H9 (cell line): ENCODE measurements at regions not wholly inside any gene's neighbourhood (a gene's known extent, or its start where the extent isn't known, plus 50 kb on each side); places are given as distances from the start of the nearest gene placed in this dataset.

ENCODE experiments used
- DNase-seq: peaks from one replicate; pipeline ENCODE4 v3.0.0-alpha.2; 2017
- H2AFZ ChIP-seq: one replicate; pipeline ENCODE4 v1.6.1; 2013; ENCODE audit warnings: mild to moderate bottlenecking, low read length, control low read depth, moderate library complexity
- H2AK5ac ChIP-seq: 2 replicates; pipeline ENCODE4 v1.6.1; 2013; ENCODE audit warnings: low read length, control low read depth, mixed read lengths; ENCODE audit not compliant: insufficient read length
- H2BK120ac ChIP-seq: one replicate; pipeline ENCODE4 v1.6.1; 2013; ENCODE audit warnings: low read depth, mild to moderate bottlenecking, low read length, control low read depth, inconsistent platforms; ENCODE audit not compliant: poor library complexity, severe bottlenecking
- H2BK12ac ChIP-seq: 2 replicates; pipeline ENCODE4 v1.6.1; 2013; ENCODE audit warnings: low read length, control low read depth, mixed read lengths, low read depth; ENCODE audit not compliant: insufficient read length
- H2BK15ac ChIP-seq: 2 replicates; pipeline ENCODE4 v1.6.1; 2013; ENCODE audit warnings: low read depth, low read length, control low read depth
- H2BK20ac ChIP-seq: one replicate; pipeline ENCODE4 v1.6.1; 2013; ENCODE audit warnings: low read depth, mild to moderate bottlenecking, low read length, control low read depth, inconsistent platforms; ENCODE audit not compliant: poor library complexity, severe bottlenecking
- H2BK5ac ChIP-seq: 2 replicates; pipeline ENCODE4 v1.6.1; 2013; ENCODE audit warnings: low read length, control low read depth, mixed read lengths; ENCODE audit not compliant: insufficient read length
- H3K14ac ChIP-seq: 2 replicates; pipeline ENCODE4 v1.6.1; 2013; ENCODE audit warnings: low read length, control low read depth; ENCODE audit not compliant: insufficient read depth
- H3K18ac ChIP-seq: 2 replicates; pipeline ENCODE4 v1.6.1; 2013; ENCODE audit warnings: low read depth, mild to moderate bottlenecking, mixed read lengths, low read length, control low read depth; ENCODE audit not compliant: insufficient read length
- H3K23ac ChIP-seq: 2 replicates; pipeline ENCODE4 v1.6.1; 2013; ENCODE audit warnings: low read length, control low read depth, mixed read lengths, low read depth; ENCODE audit not compliant: insufficient read length
- H3K23me2 ChIP-seq: 2 replicates; pipeline ENCODE4 v1.6.1; 2013; ENCODE audit warnings: low read depth, mild to moderate bottlenecking, mixed read lengths, low read length, control low read depth; ENCODE audit not compliant: insufficient read length, poor library complexity, severe bottlenecking
- H3K27ac ChIP-seq: 2 replicates; pipeline ENCODE4 v1.5.1; 2013; ENCODE audit warnings: low read length, control low read depth, mixed read lengths, low read depth; ENCODE audit not compliant: insufficient read length
- H3K27me3 ChIP-seq: 2 replicates; pipeline ENCODE4 v1.6.1; 2013; ENCODE audit warnings: low read length, control low read depth, inconsistent platforms; ENCODE audit not compliant: insufficient read depth
- H3K4ac ChIP-seq: 2 replicates; pipeline ENCODE4 v1.6.1; 2013; ENCODE audit warnings: low read depth, mild to moderate bottlenecking, control low read depth, inconsistent platforms, low read length, moderate library complexity
- H3K4me1 ChIP-seq: 2 replicates; pipeline ENCODE4 v1.6.1; 2013; ENCODE audit warnings: low read length, control low read depth, inconsistent platforms; ENCODE audit not compliant: insufficient read depth
- H3K4me2 ChIP-seq: 2 replicates; pipeline ENCODE4 v1.6.1; 2013; ENCODE audit warnings: low read length, control low read depth, mixed read lengths; ENCODE audit not compliant: insufficient read length, insufficient read depth
- H3K56ac ChIP-seq: 2 replicates; pipeline ENCODE4 v1.6.1; 2013; ENCODE audit warnings: low read depth, mild to moderate bottlenecking, mixed read lengths, low read length, control low read depth; ENCODE audit not compliant: insufficient read length
- H3K79me1 ChIP-seq: 2 replicates; pipeline ENCODE4 v1.6.1; 2013; ENCODE audit warnings: low read depth, mild to moderate bottlenecking, moderate library complexity, low read length, control low read depth, inconsistent platforms; ENCODE audit not compliant: insufficient read depth, poor library complexity, severe bottlenecking
- H3K79me2 ChIP-seq: 2 replicates; pipeline ENCODE4 v1.6.1; 2013; ENCODE audit warnings: low read length, control low read depth, inconsistent platforms; ENCODE audit not compliant: insufficient read depth
- H3K9ac ChIP-seq: 2 replicates; pipeline ENCODE4 v1.6.1; 2013; ENCODE audit warnings: low read length, control low read depth, mixed read lengths; ENCODE audit not compliant: insufficient read length; ENCODE audit errors: extremely low read depth
- H3K9me3 ChIP-seq: one replicate; pipeline ENCODE4 v1.6.1; 2013; ENCODE audit warnings: low read depth, low read length, inconsistent platforms; ENCODE audit not compliant: control insufficient read depth
- H3T11ph ChIP-seq: one replicate; pipeline ENCODE4 v1.6.1; 2013; ENCODE audit warnings: mild to moderate bottlenecking, low read length, control low read depth, inconsistent platforms
- H4K20me1 ChIP-seq: one replicate; pipeline ENCODE4 v1.6.1; 2013; ENCODE audit not compliant: control insufficient read depth, insufficient read length, insufficient read depth
- H4K5ac ChIP-seq: 2 replicates; pipeline ENCODE4 v1.6.1; 2013; ENCODE audit warnings: low read depth, mild to moderate bottlenecking, mixed read lengths, low read length, control low read depth; ENCODE audit not compliant: insufficient read length
- H4K8ac ChIP-seq: replicated peaks from 2 replicates; pipeline ENCODE4 v1.6.1; 2013; ENCODE audit warnings: low read length, control low read depth, mixed read lengths, low read depth; ENCODE audit not compliant: insufficient read length
- H4K91ac ChIP-seq: 2 replicates; pipeline ENCODE4 v1.6.1; 2013; ENCODE audit warnings: low read depth, mild to moderate bottlenecking, moderate library complexity, mixed read lengths, low read length, control low read depth; ENCODE audit not compliant: insufficient read length
- H3K27ac Mint-ChIP-seq, 3 experiments: 2 replicates in 2 of 3; 3 replicates in 1 of 3; pipeline ENCODE4 v1.8.0; 2020 to 2021; ENCODE audit warnings: mixed read lengths in 3 of 3, mild to moderate bottlenecking in 1 of 3, moderate library complexity in 1 of 3
- H3K27me3 Mint-ChIP-seq: 2 replicates; pipeline ENCODE4 v1.8.0; 2021; ENCODE audit warnings: low read depth, mild to moderate bottlenecking, moderate library complexity, mixed read lengths
- H3K36me3 Mint-ChIP-seq, 3 experiments: 2 replicates in 2 of 3; 3 replicates in 1 of 3; pipeline ENCODE4 v1.8.0; 2020 to 2021; ENCODE audit warnings: low read depth in 3 of 3, mixed read lengths in 3 of 3; ENCODE audit not compliant: insufficient read depth in 1 of 3
- H3K4me1 Mint-ChIP-seq, 2 experiments: 2 replicates each; pipeline ENCODE4 v1.8.0; 2020; ENCODE audit warnings: mixed read lengths in 2 of 2
- H3K4me3 Mint-ChIP-seq, 2 experiments: 2 replicates in 1 of 2; 3 replicates in 1 of 2; pipeline ENCODE4 v1.8.0; 2020 to 2021; ENCODE audit warnings: mild to moderate bottlenecking in 2 of 2, mixed read lengths in 2 of 2, moderate library complexity in 1 of 2
- H3K9me3 Mint-ChIP-seq, 2 experiments: 2 replicates in 1 of 2; 3 replicates in 1 of 2; pipeline ENCODE4 v1.8.0; 2020; ENCODE audit warnings: mild to moderate bottlenecking in 2 of 2, mixed read lengths in 2 of 2, moderate library complexity in 1 of 2
- WGBS: extraction: QIAGEN DNeasy Blood & Tissue Kit; methylation state at CpG from one replicate; pipeline ENCODE4 v1.1.7; 2013; ENCODE audit warnings: missing lambda C conversion rate, low lambda C conversion rate, mixed read lengths; ENCODE audit not compliant: insufficient read length; ENCODE audit errors: extremely low coverage; 5-methylcytosine and 5-hydroxymethylcytosine counted together
- TF ChIP-seq, protein P1 (sequence below): fragments of 200-600 bp; sonication (generic); conservative IDR thresholded peaks from 3 replicates; pipeline ENCODE4 v1.8.0; 2021; ENCODE audit warnings: antibody characterized with exemption, mild to moderate bottlenecking

DNA sequence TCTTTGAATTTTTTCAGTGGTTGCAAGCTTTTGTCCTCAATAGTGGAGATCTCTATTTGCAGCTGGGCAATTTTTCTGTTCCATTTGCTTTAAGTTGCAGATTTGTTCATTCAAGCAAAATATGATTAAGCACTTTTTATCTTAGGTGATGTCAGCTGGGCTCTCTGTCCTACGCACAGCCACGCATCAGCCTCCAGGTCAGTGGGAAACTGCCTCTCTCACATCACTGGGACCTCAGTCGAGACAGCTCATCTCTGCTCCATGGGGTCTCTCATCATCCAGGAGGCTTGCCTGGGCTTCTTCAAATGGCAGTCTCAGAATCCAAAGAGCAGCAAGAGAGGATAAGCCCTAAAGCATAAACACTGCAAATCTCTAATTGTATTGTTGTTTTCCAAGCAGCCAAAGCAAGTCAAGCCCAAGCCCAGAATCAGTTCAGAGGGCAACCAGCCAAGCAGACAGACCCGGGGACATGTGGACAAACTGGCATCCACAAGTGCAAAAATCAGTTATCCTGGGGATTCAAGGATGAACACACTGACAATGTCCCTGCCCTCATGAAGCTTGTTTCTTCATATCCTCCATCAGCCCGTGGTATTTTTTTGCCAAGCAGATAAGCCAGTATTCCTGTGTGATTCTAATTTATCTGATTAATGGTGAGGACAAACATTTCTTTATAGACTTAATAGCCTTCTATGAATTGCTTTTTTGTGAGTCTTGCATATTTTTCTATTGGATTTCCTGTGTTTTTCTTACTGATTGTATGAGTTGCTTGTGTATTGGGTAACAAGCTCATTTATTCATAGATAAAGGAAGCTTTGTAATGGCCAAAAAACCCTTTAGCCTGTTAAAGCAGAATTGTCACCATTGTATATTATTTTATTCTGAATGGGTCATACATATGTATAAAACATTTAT is 262.5 kb downstream of the GXYLT1 start:
- no peak overlapping the region for H4K8ac ChIP-seq
- H3T11ph ChIP-seq = no peak overlapping the region
- H3K27ac ChIP-seq = no peak overlapping the region
- H3K9ac ChIP-seq = no peak overlapping the region
- H2BK5ac ChIP-seq = no peak overlapping the region
- no peaks in the 10 kb centered on the region for H4K20me1 ChIP-seq
- H3K36me3 Mint-ChIP-seq = no peaks in the 10 kb centered on the region
- H3K23me2 ChIP-seq = no peaks in the 10 kb centered on the region
- H2AK5ac ChIP-seq = no peak overlapping the region
- no peak overlapping the region for H3K27ac Mint-ChIP-seq
- H3K4ac ChIP-seq = no peak overlapping the region
- no peak overlapping the region for H3K4me2 ChIP-seq
- H4K91ac ChIP-seq = no peak overlapping the region
- no peaks in the 10 kb centered on the region for H3K79me2 ChIP-seq
- no peak overlapping the region for H2AFZ ChIP-seq
- H2BK120ac ChIP-seq = no peak overlapping the region
- H3K4me1 ChIP-seq = no peaks in the 10 kb centered on the region
- H3K4me1 Mint-ChIP-seq = no peaks in the 10 kb centered on the region
- no peak overlapping the region for H2BK20ac ChIP-seq
- H3K14ac ChIP-seq = no peak overlapping the region
- no peak overlapping the region for H3K23ac ChIP-seq
- no CpG with 5 or more reads among the region's 5 CpGs for WGBS
- no peak overlapping the region for H2BK12ac ChIP-seq
- no peaks in the 10 kb centered on the region for H3K9me3 Mint-ChIP-seq
- H3K18ac ChIP-seq = no peak overlapping the region
- no peak overlapping the region for H3K4me3 Mint-ChIP-seq
- H2BK15ac ChIP-seq = no peak overlapping the region
- H3K79me1 ChIP-seq = no peaks in the 10 kb centered on the region
- TF ChIP-seq, protein P1, sequence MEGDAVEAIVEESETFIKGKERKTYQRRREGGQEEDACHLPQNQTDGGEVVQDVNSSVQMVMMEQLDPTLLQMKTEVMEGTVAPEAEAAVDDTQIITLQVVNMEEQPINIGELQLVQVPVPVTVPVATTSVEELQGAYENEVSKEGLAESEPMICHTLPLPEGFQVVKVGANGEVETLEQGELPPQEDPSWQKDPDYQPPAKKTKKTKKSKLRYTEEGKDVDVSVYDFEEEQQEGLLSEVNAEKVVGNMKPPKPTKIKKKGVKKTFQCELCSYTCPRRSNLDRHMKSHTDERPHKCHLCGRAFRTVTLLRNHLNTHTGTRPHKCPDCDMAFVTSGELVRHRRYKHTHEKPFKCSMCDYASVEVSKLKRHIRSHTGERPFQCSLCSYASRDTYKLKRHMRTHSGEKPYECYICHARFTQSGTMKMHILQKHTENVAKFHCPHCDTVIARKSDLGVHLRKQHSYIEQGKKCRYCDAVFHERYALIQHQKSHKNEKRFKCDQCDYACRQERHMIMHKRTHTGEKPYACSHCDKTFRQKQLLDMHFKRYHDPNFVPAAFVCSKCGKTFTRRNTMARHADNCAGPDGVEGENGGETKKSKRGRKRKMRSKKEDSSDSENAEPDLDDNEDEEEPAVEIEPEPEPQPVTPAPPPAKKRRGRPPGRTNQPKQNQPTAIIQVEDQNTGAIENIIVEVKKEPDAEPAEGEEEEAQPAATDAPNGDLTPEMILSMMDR = no peak
- H3K27me3 ChIP-seq = no peaks in the 10 kb centered on the region
- H3K9me3 ChIP-seq = no peaks in the 10 kb centered on the region
- no peaks in the 10 kb centered on the region for H3K27me3 Mint-ChIP-seq
- no peak overlapping the region for H4K5ac ChIP-seq
- no peak overlapping the region for H3K56ac ChIP-seq
- DNase-seq = no peak
